Tibial artery (tissue), 4 donors: ENCODE measurements at regions not wholly inside any gene's neighbourhood (a gene's known extent, or its start where the extent isn't known, plus 50 kb on each side); places are given as distances from the start of the nearest gene placed in this dataset.

Experiments
- DNase-seq, 2 donors: peaks; one replicate each; pipeline ENCODE4 v3.0.0-alpha.2; 2019
- H3K27ac ChIP-seq, 2 donors: fragments of 200-600 bp; sonication (generic) in 1 of 2; 1 replicate in 1 of 2; 2 replicates in 1 of 2; pipeline ENCODE4 v1.5.1; 2018 to 2019; ENCODE audit warnings: mild to moderate bottlenecking in 1 of 2
- H3K27me3 ChIP-seq, 2 donors: fragments of 200-600 bp; sonication (generic) in 1 of 2; one replicate each; pipeline versions ENCODE4 v1.5.1 to v1.6.0; 2016 to 2019
- H3K36me3 ChIP-seq, 3 donors: fragments of 200-600 bp; sonication (generic) in 2 of 3; one replicate each; pipeline ENCODE4 v1.5.1; 2016 to 2019; ENCODE audit warnings: mild to moderate bottlenecking in 2 of 3
- H3K4me1 ChIP-seq, 4 donors: fragments of 200-600 bp; sonication (generic) in 2 of 4; 1 replicate in 3 of 4; 2 replicates in 1 of 4; pipeline ENCODE4 v1.5.1; 2016 to 2019
- H3K4me3 ChIP-seq, 2 donors: fragments of 200-600 bp; sonication (generic) in 1 of 2; 1 replicate in 1 of 2; 2 replicates in 1 of 2; pipeline ENCODE4 v1.5.1; 2018 to 2019; ENCODE audit warnings: mild to moderate bottlenecking in 2 of 2
- H3K9me3 ChIP-seq, 3 donors: fragments of 200-600 bp; sonication (generic) in 1 of 3; one replicate each; pipeline ENCODE4 v1.5.1; 2016 to 2019
- CTCF ChIP-seq, 2 experiments: fragments of 200-600 bp in 1 of 2; fragments of 450-650 bp in 1 of 2; IDR thresholded peaks; one replicate each; pipeline ENCODE4 v1.5.1; 2017 to 2019; ENCODE audit warnings: antibody characterized with exemption in 2 of 2, mild to moderate bottlenecking in 1 of 2, moderate library complexity in 1 of 2
- intact Hi-C: fragments of 100-400 bp; cut with DNase I; formaldehyde crosslinking; loops from one replicate; pipeline ENCODE4 v1.15.0; 2023; ENCODE audit warnings: low total_unique reads

GRCh38 chr18:34506198-34506597 is 203.9 kb upstream of the DTNA start:
- Histone ChIP-seq H3K27ac (no peak overlapping the region), H3K4me1 (peaks cover 0 to 20% (median 1%) of the 10 kb centered on the region in 4 donors), H3K9me3 (no peaks in the 10 kb centered on the region), H3K36me3 (no peaks in the 10 kb centered on the region), H3K4me3 (no peak overlapping the region), H3K27me3 (no peaks in the 10 kb centered on the region)
- no peak for DNase-seq
- intact Hi-C loops, result no loop called here
- TF ChIP-seq CTCF (IDR thresholded peaks at IDR 0.05), result no peak

GRCh38 chr18:34509163-34509562 is 200.9 kb upstream of the DTNA start:
- TF ChIP-seq CTCF (IDR thresholded peaks at IDR 0.05), result no peak
- Histone ChIP-seq H3K4me1 (peaks cover 0 to 33% (median 1%) of the 10 kb centered on the region in 4 donors), H3K27ac (no peak overlapping the region), H3K9me3 (no peaks in the 10 kb centered on the region), H3K27me3 (no peaks in the 10 kb centered on the region), H3K36me3 (no peaks in the 10 kb centered on the region), H3K4me3 (no peak overlapping the region)
- DNase-seq, result no peak
- intact Hi-C loops, result no loop called here

- no peak overlapping the region for H3K4me3 ChIP-seq
- no peak for TF ChIP-seq CTCF (IDR thresholded peaks at IDR 0.05)
- intact Hi-C loops, result no loop called here
- no peaks in the 10 kb centered on the region for H3K9me3 ChIP-seq
- H3K27me3 ChIP-seq, result no peaks in the 10 kb centered on the region
- H3K27ac ChIP-seq, result no peak overlapping the region
- no peaks in the 10 kb centered on the region for H3K36me3 ChIP-seq
- no peak for DNase-seq
- H3K4me1 ChIP-seq, result peaks cover 0 to 33% (median 1%) of the 10 kb centered on the region in 4 donors
Measured at GRCh38 chr18:34509879-34510586, 200.1 kb upstream of the DTNA start.

GRCh38 chr18:34510926-34511325 is 199.2 kb upstream of the DTNA start:
- Histone ChIP-seq H3K9me3 (no peaks in the 10 kb centered on the region), H3K4me3 (no peak overlapping the region), H3K27me3 (no peaks in the 10 kb centered on the region), H3K4me1 (peaks cover 0 to 33% (median 1%) of the 10 kb centered on the region in 4 donors), H3K27ac (no peak overlapping the region), H3K36me3 (no peaks in the 10 kb centered on the region)
- TF ChIP-seq CTCF (IDR thresholded peaks at IDR 0.05), result no peak
- DNase-seq, result no peak
- intact Hi-C loops, result no loop called here

GRCh38 chr18:34511435-34511834 is 198.7 kb upstream of the DTNA start:
- H3K27ac ChIP-seq, result no peak overlapping the region
- no peak for TF ChIP-seq CTCF (IDR thresholded peaks at IDR 0.05)
- no peak for DNase-seq
- H3K36me3 ChIP-seq, result no peaks in the 10 kb centered on the region
- H3K27me3 ChIP-seq, result no peaks in the 10 kb centered on the region
- no peak overlapping the region for H3K4me3 ChIP-seq
- H3K4me1 ChIP-seq, result peaks cover 0 to 33% (median 1%) of the 10 kb centered on the region in 4 donors
- H3K9me3 ChIP-seq, result no peaks in the 10 kb centered on the region
- intact Hi-C loops, result no loop called here
